Transverse colon (tissue), 4 donors: ENCODE measurements at regions not wholly inside any gene's neighbourhood (a gene's known extent, or its start where the extent isn't known, plus 50 kb on each side); places are given as distances from the start of the nearest gene placed in this dataset.

Source experiments
- DNase-seq: peaks from one replicate; pipeline ENCODE4 v3.0.0-alpha.2; 2019
- H3K27ac ChIP-seq, 4 donors: fragments of 200-600 bp; sonication (generic); 2 replicates each; pipeline ENCODE4 v1.5.1; 2016 to 2018; ENCODE audit warnings: inconsistent platforms in 4 of 4
- H3K27me3 ChIP-seq: fragments of 200-600 bp; sonication (generic); 2 replicates; pipeline ENCODE4 v1.5.1; 2017; ENCODE audit warnings: inconsistent platforms
- H3K36me3 ChIP-seq, 4 donors: fragments of 200-600 bp; sonication (generic); 2 replicates each; pipeline ENCODE4 v1.5.1; 2017 to 2019; ENCODE audit warnings: inconsistent platforms in 4 of 4
- H3K4me1 ChIP-seq, 4 donors: fragments of 200-600 bp; sonication (generic); 2 replicates each; pipeline ENCODE4 v1.5.1; 2017 to 2020; ENCODE audit warnings: inconsistent platforms in 4 of 4
- H3K4me3 ChIP-seq, 4 donors: fragments of 200-600 bp; sonication (generic); 1 replicate in 1 of 4; 2 replicates in 3 of 4; pipeline versions ENCODE4 v1.5.1 to v1.6.1; 2017 to 2019; ENCODE audit warnings: inconsistent platforms in 4 of 4
- H3K9me3 ChIP-seq, 2 donors: fragments of 200-600 bp; sonication (generic); 2 replicates each; pipeline ENCODE4 v1.5.1; 2017 to 2019; ENCODE audit warnings: inconsistent platforms in 2 of 2
- EP300 ChIP-seq: sonication (generic); formaldehyde crosslinking; IDR thresholded peaks from one replicate; pipeline ENCODE4 v1.6.1; 2017; ENCODE audit warnings: antibody characterized with exemption, low read depth
- POLR2A ChIP-seq: fragments of 450-650 bp; IDR thresholded peaks from one replicate; pipeline ENCODE4 v1.6.1; 2016; ENCODE audit warnings: antibody characterized with exemption, mild to moderate bottlenecking, moderate library complexity
- POLR2AphosphoS5 ChIP-seq, 3 donors: sonication (generic); formaldehyde crosslinking; IDR thresholded peaks; one replicate each; pipeline ENCODE4 v1.6.1; 2016; ENCODE audit warnings: antibody characterized with exemption in 3 of 3
- WGBS, 2 donors: methylation state at CpG; one replicate each; pipeline ENCODE4 v1.1.5; 2018; ENCODE audit warnings: low coverage in 1 of 2; 5-methylcytosine and 5-hydroxymethylcytosine counted together
- in situ Hi-C, 4 donors: fragments of 200-750 bp; cut with MboI; loops; one replicate each; pipeline versions ENCODE4 v1.15.0 to v1.15.1; 2017; ENCODE audit warnings: low sequenced_read_pairs in 3 of 4, low pct_ligation_motif_present in 1 of 4, low pct_unique_long_range_greater_than_20kb in 1 of 4
- intact Hi-C: fragments of 100-400 bp; cut with DNase I; formaldehyde crosslinking; loops from one replicate; pipeline ENCODE4 v1.15.1; 2023; ENCODE audit warnings: low total_unique reads
- TF ChIP-seq, protein P1 (sequence below), 5 experiments: fragments of 200-600 bp in 3 of 5; fragments of 450-650 bp in 2 of 5; sonication (generic) in 3 of 5; IDR thresholded peaks; 1 replicate in 2 of 5; 2 replicates in 3 of 5; pipeline ENCODE4 v1.5.1; 2016 to 2017; ENCODE audit warnings: antibody characterized with exemption in 5 of 5, inconsistent platforms in 3 of 5, mild to moderate bottlenecking in 2 of 5, moderate library complexity in 1 of 5

DNA sequence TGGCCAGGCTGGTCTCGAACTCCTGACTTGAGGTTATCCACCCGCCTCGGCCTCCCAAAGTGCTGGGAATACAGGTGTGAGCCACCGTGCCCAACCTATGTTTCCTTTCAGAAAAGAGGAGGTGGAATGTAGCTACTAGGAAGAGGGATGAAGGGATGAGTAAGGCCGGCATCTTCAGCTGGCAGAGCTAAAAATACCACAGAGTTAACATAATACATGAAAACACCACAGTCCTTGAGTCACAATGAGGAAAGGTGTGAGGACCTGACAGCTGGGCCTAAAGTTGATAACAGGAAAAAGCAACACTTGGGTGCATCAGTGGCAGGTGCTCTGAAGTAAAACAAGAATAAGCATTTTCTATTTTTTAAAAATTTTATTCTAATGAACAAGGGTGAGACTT lies 392.2 kb downstream of the DIPK2A start:
- Histone ChIP-seq H3K4me3 (no peak overlapping the region), H3K4me1 (no peaks in the 10 kb centered on the region), H3K9me3 (no peaks in the 10 kb centered on the region), H3K27ac (no peak overlapping the region), H3K36me3 (no peaks in the 10 kb centered on the region), H3K27me3 (no peaks in the 10 kb centered on the region)
- no peak for TF ChIP-seq POLR2AphosphoS5 (IDR thresholded peaks at IDR 0.05)
- no peak for TF ChIP-seq EP300
- TF ChIP-seq, protein P1, sequence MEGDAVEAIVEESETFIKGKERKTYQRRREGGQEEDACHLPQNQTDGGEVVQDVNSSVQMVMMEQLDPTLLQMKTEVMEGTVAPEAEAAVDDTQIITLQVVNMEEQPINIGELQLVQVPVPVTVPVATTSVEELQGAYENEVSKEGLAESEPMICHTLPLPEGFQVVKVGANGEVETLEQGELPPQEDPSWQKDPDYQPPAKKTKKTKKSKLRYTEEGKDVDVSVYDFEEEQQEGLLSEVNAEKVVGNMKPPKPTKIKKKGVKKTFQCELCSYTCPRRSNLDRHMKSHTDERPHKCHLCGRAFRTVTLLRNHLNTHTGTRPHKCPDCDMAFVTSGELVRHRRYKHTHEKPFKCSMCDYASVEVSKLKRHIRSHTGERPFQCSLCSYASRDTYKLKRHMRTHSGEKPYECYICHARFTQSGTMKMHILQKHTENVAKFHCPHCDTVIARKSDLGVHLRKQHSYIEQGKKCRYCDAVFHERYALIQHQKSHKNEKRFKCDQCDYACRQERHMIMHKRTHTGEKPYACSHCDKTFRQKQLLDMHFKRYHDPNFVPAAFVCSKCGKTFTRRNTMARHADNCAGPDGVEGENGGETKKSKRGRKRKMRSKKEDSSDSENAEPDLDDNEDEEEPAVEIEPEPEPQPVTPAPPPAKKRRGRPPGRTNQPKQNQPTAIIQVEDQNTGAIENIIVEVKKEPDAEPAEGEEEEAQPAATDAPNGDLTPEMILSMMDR (IDR thresholded peaks at IDR 0.05) = no peak
- no peak for TF ChIP-seq POLR2A
- in situ Hi-C loops (no loop called here), intact Hi-C loops (no loop called here)
- 92% methylated on average over 5 of the region's 5 CpGs; no CpG with 5 or more reads in 1 of the 2 donors for WGBS, 2 donors
- no peak for DNase-seq

DNA sequence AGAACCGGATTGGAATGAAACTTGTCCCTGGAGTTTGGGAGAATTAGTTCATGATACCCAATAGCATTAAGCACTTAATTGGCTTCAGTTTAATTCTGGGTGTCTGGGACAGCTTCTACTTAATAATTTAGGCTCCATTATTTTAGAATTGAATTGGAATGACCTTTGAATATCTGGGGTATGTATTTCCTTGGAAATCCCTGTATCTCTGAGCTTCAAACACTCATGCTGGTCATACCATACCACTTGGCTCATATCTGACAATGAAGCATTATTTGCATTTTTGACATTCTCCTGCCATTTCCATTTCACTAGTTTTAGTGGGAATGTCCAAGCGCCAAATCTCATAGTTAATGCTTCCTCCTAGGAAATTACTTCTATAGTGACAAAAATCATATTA lies 393.1 kb downstream of the DIPK2A start:
- Histone ChIP-seq H3K4me3 (no peak overlapping the region), H3K27me3 (no peaks in the 10 kb centered on the region), H3K9me3 (no peaks in the 10 kb centered on the region), H3K36me3 (no peaks in the 10 kb centered on the region), H3K27ac (no peak overlapping the region), H3K4me1 (no peaks in the 10 kb centered on the region)
- TF ChIP-seq, protein P1 (IDR thresholded peaks at IDR 0.05) = no peak
- TF ChIP-seq POLR2AphosphoS5 (IDR thresholded peaks at IDR 0.05) (no peak), POLR2A (no peak), EP300 (no peak)
- WGBS, 2 donors = 86 to 94% methylated on average over 2 of the region's 2 CpGs
- intact Hi-C loops = no loop called here
- DNase-seq = no peak
- in situ Hi-C loops = no loop called here

DNA sequence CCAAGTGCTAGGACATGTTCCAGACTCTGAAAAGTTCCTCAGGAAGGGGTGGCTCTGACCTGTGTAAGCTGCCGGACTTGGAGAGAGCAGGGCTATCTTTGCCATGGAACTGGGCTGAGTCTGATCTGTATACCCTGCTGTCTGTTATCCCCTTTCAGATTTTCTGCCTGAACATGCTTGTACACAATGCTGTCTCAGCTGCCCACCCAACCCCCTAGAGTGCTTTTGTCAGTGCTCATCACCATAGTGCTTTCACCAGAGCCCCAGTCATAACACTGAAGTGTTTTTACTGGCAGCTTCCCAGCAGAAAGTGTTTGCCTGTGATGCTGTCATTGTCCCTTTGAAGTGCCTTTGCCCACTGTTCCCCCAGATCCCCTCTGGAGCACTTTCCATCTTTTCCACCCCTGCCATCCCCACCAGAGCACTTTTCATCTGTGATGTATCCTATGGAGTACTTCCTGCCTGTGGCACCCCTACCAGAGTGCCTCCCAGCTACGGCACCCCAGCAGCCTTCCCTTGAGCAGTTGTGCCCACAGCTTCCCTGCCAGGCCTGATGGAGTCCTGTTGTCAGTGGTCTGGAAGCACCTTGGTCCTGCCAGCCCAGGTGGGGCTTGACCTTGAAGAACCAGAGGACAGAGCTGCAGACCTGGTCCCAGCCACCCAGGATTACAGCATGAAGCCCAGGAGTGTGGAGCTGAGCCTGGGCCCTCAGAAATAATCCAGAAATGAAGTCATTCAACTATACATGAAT lies 397.7 kb downstream of the DIPK2A start:
- Histone ChIP-seq H3K9me3 (no peaks in the 10 kb centered on the region), H3K4me3 (no peak overlapping the region), H3K27me3 (no peaks in the 10 kb centered on the region), H3K27ac (no peak overlapping the region), H3K36me3 (no peaks in the 10 kb centered on the region), H3K4me1 (no peaks in the 10 kb centered on the region)
- TF ChIP-seq POLR2AphosphoS5 (IDR thresholded peaks at IDR 0.05) = no peak
- no peak for TF ChIP-seq POLR2A
- TF ChIP-seq EP300 = no peak
- TF ChIP-seq, protein P1 (IDR thresholded peaks at IDR 0.05) = no peak
- WGBS, 2 donors = 95% methylated on average over 2 of the region's 2 CpGs; no CpG with 5 or more reads in 1 of the 2 donors
- DNase-seq = no peak
- in situ Hi-C loops (no loop called here), intact Hi-C loops (no loop called here)

DNA sequence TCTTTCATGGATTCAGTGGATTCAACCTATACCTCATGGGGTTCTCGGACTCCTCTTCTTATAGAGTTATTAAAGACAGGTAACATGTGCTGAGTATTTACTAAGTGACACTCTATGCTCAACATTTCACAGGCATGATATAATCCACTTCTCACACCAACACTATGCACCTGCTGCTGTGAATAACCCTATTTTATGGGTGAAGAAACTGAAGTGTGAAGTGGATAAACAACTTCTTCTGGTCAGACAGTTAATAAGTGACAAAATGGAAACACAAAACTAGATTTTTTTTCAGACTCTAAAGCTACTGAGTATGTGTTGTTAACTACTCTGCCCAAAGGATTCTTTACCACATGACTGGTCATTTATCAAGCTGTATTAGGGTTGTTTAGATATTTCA lies 403.5 kb downstream of the DIPK2A start:
- H3K27ac ChIP-seq = no peak overlapping the region
- no peak overlapping the region for H3K4me3 ChIP-seq
- H3K9me3 ChIP-seq = no peaks in the 10 kb centered on the region
- in situ Hi-C loops = no loop called here
- DNase-seq = no peak
- TF ChIP-seq POLR2A (no peak), EP300 (no peak), POLR2AphosphoS5 (IDR thresholded peaks at IDR 0.05) (no peak)
- TF ChIP-seq, protein P1 (IDR thresholded peaks at IDR 0.05) = no peak
- intact Hi-C loops = no loop called here
- 38 to 65% methylated on average over 1 of the region's 1 CpG for WGBS, 2 donors
- H3K36me3 ChIP-seq = no peaks in the 10 kb centered on the region
- no peaks in the 10 kb centered on the region for H3K4me1 ChIP-seq
- no peaks in the 10 kb centered on the region for H3K27me3 ChIP-seq
